ENCODE measurements at regions not wholly inside any gene's neighbourhood (a gene's known extent, or its start where the extent isn't known, plus 50 kb on each side); places are given as distances from the start of the nearest gene placed in this dataset.
"Not testable (repeated sequence)": the region's sequence is repeated elsewhere in the genome, so short reads cannot be mapped to it uniquely, and the experiment has no call there.

DNA sequence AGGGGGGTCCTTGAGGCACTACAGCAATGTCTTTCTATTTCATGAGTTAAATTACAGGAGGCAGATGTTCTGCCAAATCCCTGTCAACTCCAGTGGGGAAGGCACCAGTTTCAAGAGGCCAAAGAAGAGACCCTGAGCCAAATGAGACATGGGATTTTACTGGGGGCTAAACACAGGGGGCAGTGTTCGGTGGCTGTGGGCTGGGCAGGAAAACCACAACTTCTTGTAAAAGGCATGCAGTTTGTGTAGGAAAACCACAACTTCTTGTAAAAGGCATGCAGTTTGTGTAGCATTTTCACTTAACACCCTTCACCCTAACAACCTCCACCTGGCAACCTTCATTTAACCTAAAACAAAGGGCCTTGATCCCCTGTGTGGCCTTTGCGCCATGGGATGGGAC lies 61.0 kb downstream of the POLR2M start:
- no peak for DNase-seq

DNA sequence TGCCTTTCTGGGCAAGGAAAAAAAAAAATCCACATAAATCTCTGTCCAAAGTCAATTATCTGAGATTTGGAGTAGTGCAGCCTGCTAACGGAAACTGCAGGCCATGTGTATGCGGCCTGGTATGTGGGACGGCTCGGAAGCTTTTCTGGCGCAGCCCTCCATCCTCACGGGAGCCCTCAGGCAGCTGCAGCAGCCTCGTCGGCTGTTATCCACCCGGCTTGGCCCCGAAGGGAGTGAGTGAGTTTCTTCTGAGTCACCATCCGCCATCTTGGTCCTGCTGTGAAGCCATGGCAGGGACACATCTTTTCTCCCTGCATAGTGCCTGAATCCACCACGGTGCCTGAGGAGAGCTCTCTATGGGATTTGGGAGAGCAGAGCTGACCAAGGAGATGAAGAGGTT lies 62.8 kb downstream of the POLR2M start:
- no peak for DNase-seq

DNA sequence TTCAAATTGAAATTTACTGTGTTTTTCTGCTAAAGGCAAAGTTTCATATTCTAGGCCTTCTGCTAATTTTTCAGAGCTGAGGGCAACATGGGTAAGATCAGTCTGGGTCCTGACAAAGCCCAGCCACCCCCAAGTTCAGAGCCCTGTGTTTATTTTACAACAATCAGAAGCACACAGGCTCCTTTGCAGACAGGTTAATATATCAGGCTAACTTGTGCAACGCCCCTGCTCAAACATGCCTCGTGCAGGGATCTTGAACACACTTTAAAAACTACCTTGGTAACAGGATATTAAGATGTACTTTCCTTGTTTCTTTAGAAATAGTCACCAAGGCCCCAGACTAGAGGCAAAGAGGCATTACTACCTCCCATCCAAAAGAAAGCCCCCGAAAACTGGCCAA lies 64.0 kb downstream of the POLR2M start:
- DNase-seq = no peak

DNA sequence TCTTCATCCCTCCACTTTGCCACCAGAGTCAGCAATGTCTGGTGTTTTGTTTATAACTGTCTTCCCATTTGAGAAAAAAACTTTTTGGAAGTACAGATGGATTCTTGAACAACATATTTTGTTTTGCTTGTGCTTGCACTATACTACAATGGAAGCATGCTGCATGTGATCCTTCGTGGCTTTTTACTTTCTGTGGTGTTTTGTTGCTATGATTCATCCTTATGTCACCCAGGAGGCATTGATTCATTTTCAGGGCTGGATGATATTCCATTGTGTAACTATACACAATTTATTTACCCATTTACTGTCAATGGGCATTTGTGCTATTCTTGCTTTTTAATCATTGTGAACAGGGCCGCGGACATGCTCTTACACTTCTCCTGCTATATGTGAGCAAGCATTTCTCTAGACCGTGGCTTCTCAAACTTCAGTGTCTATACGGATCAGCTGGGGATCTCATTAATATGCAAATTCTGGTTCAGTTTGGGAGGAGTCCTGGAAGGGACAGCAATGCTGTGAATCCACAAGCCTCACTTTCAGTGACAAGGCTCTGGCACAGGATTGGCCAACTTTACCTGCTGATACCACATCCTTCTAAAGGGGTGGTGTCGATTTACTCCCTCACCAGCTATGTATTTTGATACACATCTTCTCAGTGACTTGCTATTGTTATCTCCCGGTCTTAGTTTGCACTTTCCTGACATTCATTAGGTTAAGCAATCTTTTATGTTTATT lies 65.9 kb downstream of the POLR2M start:
- DNase-seq = no peak

DNA sequence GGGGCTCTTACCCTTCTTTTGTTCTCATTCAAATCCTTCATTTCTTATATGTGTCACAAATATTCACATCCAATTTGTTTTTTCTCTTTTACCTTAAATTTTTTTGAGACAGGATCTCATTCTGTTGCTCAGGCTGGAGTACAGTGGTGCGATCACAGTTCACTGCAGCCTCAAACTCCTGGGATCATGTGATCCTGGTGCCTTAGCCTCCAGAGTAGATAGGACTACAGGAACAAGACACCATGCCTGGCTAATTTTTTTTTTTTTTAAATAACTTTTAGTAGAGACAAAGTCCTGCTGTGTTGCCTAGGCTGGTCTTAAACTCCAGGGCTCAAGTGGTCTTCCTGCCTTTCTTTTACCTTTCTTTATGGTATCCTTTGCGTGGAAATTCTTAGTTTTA lies 66.5 kb downstream of the POLR2M start:
- DNase-seq = no peak

DNA sequence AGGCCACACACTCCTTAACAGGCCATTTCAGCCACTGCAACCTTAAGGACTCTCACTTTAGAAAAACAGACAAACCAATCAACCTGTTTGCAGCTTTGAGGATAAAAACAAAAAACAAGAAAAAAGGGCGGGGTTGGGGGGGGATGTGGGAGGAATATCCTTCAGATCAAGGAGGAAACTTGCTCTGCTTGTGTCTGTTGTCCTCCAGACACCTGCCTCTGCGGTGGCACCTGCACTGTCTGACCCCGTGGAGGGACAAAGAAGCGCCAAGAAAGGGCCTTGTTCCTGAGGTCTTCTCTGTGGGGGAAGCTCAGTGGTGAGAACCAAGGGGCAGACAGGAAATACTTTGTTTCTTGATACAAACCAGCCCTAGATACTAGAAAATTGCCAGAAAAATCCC lies 70.5 kb downstream of the POLR2M start:
- DNase-seq = no peak

DNA sequence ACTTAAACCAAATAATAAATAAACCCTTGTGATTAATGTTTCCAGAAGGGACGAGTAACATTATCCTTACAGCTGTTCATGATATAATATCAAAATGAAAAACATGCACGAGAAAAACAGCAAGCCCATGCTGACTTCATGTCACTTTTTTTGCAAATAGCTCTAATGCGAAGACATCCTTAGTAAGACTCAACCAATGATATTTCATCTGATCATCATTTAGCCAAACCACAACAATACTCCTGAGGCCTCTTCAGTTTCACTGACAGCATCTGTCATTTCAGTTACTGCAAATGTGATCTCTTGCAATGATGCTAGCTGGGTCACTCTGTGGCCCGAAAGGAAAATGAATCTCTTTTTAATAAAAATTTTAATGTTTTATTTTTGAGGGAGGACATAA lies 74.0 kb downstream of the POLR2M start:
- DNase-seq = no peak

DNA sequence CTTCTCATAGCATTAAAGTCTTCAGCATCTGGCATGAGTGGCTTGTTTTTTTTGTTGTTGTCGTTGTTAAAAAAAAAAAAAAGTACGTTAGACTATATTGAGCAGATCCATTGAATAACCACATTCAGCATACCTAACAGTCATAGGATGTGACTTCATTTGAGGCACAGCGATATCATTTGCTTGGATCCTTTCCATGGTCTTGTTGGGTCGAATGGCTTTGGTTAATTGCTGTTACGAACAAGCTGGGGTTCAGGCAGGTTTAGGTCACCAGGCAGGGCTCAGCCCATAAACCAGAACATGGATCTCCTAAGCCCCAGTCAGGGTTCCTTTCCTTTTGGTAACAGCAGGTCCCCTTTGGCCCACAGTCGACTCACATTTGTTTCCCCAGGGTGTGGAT lies 76.2 kb downstream of the POLR2M start:
- DNase-seq = no peak

DNA sequence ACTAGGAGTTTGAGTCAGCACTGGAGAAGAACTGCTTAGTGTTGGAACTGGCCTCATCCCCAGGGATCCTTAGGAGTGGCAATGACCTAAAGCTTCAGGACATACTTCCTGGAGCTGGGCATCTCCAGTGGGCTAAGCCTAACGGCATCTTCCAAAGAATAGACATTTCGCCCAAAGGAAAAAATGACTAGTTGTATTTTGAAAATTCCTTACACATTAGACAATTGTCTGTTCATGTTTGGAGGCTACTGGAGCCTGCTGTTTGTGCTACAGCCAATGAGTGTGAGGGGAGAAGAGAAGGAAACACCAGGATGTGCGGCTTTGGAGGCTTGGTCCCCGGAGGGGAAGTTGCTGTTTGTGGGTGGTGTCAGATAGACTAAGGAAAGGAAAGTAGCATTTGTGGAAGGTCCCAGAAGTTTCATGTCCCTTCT lies 77.6 kb downstream of the POLR2M start:
- DNase-seq = no peak

DNA sequence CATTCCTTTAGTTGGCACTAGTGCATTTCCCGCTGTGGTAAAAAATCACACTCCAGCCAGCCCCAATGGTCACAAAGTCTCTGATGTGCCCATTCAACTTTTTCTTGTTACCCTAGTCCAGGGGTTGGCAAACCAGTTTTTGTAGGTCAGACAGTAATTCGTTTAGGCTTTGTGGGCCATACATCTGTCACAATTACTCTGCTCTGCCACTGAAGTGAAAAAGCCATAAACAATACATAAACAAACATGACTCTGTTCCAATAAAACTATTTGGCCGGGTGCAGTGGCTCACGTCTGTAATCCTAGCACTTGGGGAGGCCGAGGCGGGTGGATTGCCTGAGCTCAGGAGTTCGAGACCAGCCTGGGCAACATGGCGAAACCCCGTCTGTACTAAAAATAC lies 78.5 kb downstream of the POLR2M start:
- DNase-seq = no peak

DNA sequence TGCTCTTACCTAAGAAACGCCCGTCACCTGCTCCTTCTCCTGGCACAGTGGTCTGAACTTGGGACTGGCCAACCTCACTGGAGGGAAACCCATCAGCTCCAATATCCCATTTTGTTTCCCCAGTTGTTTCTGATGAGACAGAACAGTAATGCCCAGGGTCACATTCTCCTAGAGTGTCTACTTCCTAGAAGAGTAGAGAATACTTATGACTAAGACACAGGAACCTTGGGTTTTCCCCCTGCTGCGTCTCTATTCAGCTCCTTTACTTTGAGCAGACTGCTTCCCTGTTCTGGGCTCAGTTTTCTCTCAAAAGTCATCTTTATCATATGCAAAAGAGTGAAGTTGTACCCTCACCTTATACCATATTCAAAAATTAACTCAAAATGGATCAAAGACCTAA lies 79.4 kb downstream of the POLR2M start:
- DNase-seq = no peak

DNA sequence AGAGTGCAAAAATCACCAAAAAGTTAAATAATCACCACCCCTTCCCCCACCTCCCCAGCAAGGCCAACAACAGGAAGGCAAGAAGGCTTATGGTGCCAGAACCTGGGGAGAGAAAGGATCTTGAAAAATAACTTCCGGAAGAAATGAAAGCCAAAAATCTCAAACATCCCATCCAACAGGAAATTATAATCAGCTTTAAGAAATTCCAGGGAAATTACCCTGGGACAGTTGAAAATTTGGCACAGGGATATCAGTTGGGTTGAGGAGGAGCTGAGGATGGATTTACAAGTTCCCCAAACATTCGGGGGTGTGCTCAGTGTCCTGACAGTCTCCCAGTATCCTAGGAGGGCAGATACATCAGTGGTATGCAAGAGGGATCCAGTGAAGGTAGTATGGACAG lies 82.7 kb downstream of the POLR2M start:
- no peak for DNase-seq

DNA sequence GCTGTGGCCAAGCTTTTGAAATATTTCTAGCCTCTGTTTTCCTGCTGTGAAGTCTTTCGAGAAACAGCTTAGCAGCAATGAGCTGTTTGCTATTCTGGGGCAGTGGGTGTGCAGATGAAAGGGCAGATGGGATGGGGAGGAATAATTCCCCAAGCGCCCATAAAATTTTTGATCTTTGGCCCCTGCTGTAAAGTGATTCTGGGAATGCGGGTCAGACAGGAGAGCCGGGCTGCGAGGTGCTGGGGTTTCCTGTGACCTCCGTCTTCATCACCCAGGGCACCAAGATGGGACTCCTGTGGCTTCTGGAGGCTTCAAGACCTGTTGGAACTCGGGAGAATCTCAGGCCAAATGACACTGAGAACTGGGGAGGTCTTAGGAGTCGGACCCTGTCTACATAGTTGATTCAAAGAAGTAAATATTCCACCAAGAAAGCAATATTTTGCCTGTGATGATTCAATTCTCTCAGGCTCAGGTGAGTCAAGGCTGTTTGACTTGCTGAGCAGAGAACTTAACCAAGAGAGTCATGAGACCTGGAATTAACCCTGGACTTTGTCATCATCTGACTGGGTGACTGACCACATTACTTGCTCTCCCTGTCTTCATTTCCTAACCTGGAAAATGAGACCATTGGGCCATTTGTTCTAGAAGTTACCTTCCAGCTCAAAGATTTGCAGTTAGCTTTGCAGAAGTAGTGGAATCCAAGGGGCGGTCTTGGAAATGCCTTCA lies 86.4 kb downstream of the POLR2M start:
- DNase-seq = no peak

DNA sequence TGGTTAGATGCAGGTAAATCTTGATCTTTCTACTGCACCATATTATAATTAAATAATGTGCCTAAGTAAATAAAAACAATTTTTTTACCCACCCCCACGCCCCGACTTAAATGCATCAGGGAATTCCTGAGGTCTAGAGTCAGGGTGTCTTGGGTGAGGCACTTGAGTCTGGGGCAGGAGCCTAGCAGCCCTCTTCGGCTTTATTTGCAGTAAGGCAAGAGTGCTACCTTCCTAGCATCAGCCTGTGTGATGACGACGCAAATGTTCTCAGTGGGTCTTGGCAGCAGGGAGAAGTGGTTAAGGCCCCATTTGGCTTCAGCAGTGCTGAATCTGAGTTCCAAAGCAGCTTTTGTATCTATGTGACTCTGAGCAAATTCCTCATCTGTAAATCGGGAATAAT lies 88.7 kb downstream of the POLR2M start:
- no peak for DNase-seq

DNA sequence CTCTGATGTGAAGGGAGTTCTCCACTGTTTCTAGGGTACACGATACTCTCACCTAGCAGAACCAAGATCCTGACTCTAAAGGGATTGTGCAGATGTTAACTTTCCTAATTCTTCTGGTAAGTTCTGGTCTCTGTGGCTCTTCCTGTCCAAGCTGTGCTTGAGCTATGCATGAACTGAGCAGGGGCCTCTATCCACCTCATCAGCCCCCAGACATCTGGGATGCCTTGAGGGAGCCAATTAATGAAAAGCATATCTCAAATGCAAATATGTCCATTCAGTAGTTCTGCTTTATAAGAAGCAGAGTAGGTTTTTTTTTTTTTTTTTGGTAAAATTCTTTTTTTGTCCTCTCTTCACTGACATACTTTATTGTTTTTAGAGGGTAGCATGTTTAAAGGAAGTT lies 89.6 kb downstream of the POLR2M start:
- no peak for DNase-seq

DNA sequence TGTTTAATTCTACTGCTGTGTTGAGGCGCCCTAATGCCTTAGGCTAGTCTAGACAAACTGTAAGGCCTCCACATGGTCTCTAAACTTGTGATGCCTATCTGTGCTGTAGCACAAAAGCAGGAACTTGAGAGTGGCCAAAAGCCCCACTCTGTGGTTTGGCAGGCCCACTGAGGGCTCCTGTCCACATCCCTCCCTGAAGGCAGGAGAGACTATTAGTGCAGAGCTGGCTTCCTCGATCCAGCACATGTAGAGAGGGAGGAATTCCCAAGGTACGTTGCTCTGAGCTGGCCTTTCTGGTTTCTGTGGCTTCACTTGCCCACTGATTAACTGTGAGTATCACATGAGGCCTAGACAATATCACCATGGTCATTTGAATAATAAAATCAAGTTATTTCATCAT lies 90.6 kb downstream of the POLR2M start:
- no peak for DNase-seq

DNA sequence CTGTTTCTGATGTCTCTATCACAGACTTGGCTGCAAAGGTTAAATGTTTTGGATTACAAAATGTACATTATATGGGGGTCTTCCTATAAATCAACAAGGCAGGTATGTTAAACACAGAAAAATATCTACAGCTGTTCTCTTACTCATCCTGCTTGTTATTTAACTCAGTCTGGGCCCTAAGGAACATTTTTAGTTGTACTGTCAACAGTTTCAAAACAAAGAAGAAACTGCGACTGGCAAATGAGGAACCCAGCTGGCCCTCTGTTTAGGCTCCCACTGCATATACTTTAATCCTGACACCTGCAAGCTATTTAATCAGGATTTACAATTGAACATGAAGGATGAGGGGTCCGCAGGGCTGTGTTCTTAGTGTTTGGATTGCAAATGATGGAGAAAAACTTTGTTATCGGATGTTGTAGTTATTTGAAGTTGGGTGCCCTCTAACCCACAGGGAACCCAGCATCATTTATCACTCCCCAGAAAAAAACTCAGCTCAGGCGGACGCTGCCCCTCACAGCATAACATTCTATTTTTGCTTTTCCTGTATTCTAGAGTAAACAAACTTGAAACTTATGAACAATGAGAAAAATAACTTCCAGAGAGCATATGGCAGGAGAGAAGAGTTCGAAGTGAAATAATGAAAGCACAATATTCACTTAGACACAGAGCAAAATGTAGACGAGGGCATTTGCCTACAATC lies 91.2 kb downstream of the POLR2M start:
- DNase-seq = no peak

DNA sequence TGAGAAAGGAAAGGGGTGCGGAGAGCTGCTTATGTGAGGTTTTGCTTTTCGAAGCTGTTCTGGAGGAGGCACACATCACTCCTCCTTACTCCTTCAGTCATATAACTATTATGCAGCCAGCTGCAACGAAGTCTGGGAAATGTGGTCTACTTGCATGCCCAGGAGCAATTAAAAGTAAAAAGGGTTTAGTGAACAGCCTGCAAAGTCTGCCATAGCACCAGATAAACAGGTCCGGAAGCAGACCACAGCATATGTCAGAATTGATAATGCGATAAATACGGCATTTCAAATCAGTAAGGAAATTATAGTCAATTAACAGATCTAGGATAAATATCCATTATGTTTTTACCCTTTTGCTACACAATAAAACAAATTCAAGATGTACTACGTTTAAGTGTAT lies 99.5 kb downstream of the POLR2M start:
- no peak for DNase-seq

DNA sequence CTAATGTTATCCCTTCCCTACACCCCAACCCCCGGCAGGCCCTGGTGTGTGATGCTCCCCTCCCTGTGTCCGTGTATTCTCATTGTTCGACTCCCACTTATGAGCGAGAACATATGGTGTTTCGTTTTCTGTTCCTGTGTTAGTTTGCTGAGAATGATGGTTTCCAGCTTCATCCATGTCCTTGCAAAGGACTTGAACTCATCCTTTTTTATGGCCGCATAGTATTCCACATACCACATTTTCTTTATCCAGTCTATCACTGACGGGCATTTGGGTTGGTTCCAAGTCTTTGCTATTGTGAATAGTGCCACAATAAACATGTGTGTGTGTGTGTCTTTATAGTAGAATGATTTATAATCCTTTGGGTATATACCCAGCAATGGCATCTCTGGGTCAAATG lies 102.8 kb downstream of the POLR2M start:
- DNase-seq = not testable (repeated sequence)

DNA sequence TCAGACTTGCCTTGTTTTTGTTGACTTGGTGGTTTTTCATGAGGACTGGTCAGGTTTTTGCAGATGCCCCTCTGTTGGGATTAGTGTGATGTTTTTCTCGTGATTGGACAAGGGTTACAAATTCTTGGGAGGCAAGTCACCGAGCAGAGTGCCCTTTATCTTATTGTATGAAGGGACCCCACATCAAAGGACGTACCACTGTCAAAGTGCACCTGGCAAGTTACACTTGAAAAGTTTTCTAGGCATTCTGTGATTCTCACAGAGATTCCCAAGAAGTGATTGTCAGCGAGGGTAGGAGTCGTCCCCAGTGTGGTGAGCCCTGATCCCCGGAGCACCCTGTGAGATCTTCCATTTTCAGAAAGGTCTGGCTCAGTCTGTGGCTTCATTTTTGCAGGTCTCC lies 110.1 kb downstream of the POLR2M start:
- DNase-seq = no peak

DNA sequence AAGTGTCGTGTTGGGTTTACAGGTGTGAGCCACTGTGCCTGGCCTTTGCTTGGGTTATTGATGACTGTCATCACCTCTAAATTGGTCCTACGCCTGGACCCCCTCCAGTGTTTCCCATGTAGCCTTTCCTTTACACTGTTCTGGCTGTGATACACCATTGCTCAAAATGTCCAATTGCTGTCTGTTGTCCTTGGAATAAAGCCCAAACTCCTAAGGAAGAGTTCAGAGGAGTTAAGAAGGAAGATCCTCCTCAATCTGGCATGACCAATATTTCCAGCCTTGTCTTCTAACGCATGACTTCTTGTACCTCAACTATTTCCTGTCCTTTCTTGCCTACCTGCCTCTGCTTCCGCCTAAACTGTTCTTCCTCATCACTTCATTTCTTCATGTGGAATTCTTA lies 113.1 kb downstream of the POLR2M start:
- DNase-seq = no peak

DNA sequence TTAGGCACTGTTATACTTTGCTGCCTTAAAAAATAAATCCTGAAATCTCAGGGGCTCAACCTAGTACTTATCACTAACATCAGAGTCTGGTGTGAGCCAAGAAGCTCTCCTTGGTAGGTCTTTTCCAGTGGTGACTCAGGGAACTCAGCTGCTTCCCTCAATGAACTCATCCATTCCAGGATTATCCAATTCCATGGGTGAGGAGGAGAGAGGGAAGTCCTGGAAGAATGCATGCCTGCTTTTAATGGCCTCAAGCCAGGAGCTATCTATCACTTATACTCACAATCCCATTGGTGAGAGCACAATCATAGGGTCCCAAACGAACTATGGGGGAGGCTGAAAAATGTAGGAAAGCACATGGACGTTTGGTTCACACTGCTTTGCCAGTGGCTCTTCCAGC lies 113.6 kb downstream of the POLR2M start:
- DNase-seq = no peak

DNA sequence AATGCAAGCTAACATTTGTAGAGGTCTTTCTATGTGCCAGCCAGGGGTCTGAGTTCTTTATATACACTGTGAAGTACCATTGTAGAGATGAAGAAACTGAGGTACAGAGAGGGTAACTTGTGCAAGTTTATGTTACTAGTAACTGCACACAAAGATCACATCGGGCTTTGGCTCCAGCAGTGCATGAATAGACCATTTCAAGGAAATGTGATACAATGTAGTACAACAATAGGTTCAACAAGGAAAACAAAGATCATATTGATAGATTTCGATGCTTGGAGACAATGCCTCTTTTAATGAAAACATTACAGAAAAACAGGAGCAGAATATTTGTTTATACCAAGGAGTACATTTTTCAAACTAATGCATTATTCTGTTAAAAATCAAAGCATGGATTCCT lies 115.3 kb downstream of the POLR2M start:
- DNase-seq = no peak

DNA sequence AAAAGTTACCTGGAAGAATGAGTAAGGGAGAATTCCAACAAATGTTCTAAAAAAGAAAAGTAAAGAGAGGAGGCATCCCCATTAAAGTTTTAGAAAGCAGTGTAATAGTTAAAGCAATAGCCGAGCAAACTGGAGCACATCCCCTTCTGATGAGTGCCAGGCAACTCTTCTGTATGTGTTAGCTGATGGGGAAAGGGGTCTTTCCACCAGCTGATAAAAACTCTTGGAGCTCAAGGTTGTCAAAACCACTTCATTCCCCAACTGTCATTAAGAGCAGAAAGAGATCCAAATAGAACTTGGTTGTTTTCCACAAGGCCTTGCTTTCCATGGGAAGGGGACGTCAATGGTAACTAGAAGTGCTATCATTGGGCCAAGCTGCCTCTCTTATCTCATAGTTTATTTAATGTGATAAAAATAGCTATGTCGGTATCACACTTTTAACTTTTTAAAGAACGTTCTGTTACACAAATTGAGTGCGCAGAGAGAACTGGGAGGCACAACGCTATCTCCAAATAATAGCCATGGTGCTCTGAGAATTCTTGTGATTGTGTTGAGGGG lies 116.9 kb downstream of the POLR2M start:
- no peak for DNase-seq

All from NCI-H2107 (cell line).